ENCODE measurements at regions not wholly inside any gene's neighbourhood (a gene's known extent, or its start where the extent isn't known, plus 50 kb on each side); places are given as distances from the start of the nearest gene placed in this dataset.

GRCh38 chr5:173514661-173515060, 101.8 kb downstream of the BOD1 start:
- H3K4me3 ChIP-seq (ENCODE audit: low read depth, low read length) = no peak overlapping the region
- DNase-seq (ENCODE audit: low read depth) = no peak
- no peak for TF ChIP-seq CTCF (conservative IDR thresholded peaks at IDR 0.05; ENCODE audit: low read depth, low read length)

- no peak overlapping the region for H3K4me3 ChIP-seq (ENCODE audit: low read depth, low read length)
- no peak for TF ChIP-seq CTCF (conservative IDR thresholded peaks at IDR 0.05; ENCODE audit: low read depth, low read length)
- no peak for DNase-seq (ENCODE audit: low read depth)
These were observed 102.9 kb downstream of the BOD1 start for GRCh38 chr5:173513521-173513991.

- H3K4me3 ChIP-seq (ENCODE audit: low read depth, low read length) = no peak overlapping the region
- DNase-seq (ENCODE audit: low read depth) = no peak
- no peak for TF ChIP-seq CTCF (conservative IDR thresholded peaks at IDR 0.05; ENCODE audit: low read depth, low read length)
These were observed 103.6 kb downstream of the BOD1 start for GRCh38 chr5:173512637-173513435.

- TF ChIP-seq CTCF (conservative IDR thresholded peaks at IDR 0.05; ENCODE audit: low read depth, low read length) = no peak
- H3K4me3 ChIP-seq (ENCODE audit: low read depth, low read length) = no peak overlapping the region
These were observed 107.4 kb downstream of the BOD1 start for GRCh38 chr5:173509060-173509459.

GRCh38 chr5:173507171-173507570, 109.3 kb downstream of the BOD1 start:
- no peak for TF ChIP-seq CTCF (conservative IDR thresholded peaks at IDR 0.05; ENCODE audit: low read depth, low read length)
- no peak overlapping the region for H3K4me3 ChIP-seq (ENCODE audit: low read depth, low read length)
- no peak for DNase-seq (ENCODE audit: low read depth)

More at GRCh38 chr5:173509060-173509459, 107.4 kb downstream of the BOD1 start:
- DNase-seq (ENCODE audit: low read depth) = no peak

GRCh38 chr5:173505634-173506033, 110.8 kb downstream of the BOD1 start:
- no peak for TF ChIP-seq CTCF (conservative IDR thresholded peaks at IDR 0.05; ENCODE audit: low read depth, low read length)
- H3K4me3 ChIP-seq (ENCODE audit: low read depth, low read length) = no peak overlapping the region
- no peak for DNase-seq (ENCODE audit: low read depth)

GRCh38 chr5:173501922-173502321, 114.5 kb downstream of the BOD1 start:
- no peak overlapping the region for H3K4me3 ChIP-seq (ENCODE audit: low read depth, low read length)
- no peak for DNase-seq (ENCODE audit: low read depth)
- no peak for TF ChIP-seq CTCF (conservative IDR thresholded peaks at IDR 0.05; ENCODE audit: low read depth, low read length)
